ENCODE measurements at regions not wholly inside any gene's neighbourhood (a gene's known extent, or its start where the extent isn't known, plus 50 kb on each side); places are given as distances from the start of the nearest gene placed in this dataset.

DNA sequence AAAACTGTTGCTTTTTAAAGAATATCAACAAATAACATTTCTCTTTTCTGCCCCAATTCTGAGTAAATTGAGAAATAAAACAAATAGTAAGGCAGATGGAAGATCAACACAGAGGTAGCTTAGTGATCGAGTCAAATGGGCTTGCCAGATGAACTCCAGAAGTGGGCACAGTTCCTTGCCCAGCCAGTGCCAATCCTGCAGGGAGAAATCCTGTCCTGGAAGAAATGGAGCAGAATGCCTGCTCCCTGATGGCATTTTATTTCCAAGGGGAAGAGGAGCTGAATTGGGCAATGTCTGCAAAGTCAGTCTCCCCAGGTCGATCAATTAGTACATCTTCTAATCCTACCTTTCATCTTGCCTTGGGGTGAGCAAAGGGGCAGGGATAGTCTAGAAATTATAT lies 225.3 kb downstream of the NHLRC3 start:
- ATAC-seq: no peak
- H3K4me1 ChIP-seq (ENCODE audit: control insufficient read depth in 2 of 2, insufficient read depth in 2 of 2, low read length in 2 of 2): no peaks in the 10 kb centered on the region
- no peaks in the 10 kb centered on the region for H3K36me3 ChIP-seq (ENCODE audit: control insufficient read depth in 2 of 3, insufficient read depth in 3 of 3, low read length in 3 of 3)
- no peak overlapping the region for H3K4me3 Mint-ChIP-seq
- H3K4me3 ChIP-seq (ENCODE audit: low read length): no peak overlapping the region
- peaks cover 0 to 9% (median 0%) of the 10 kb centered on the region in 11 donors for H3K9me3 Mint-ChIP-seq
- no peak for DNase-seq
- H3K27me3 Mint-ChIP-seq: peaks cover 4 to 22% (median 4%) of the 10 kb centered on the region in 5 donors
- no peak overlapping the region for H3K27ac Mint-ChIP-seq
- H3K36me3 Mint-ChIP-seq: no peaks in the 10 kb centered on the region
- no peaks in the 10 kb centered on the region for H3K9me3 ChIP-seq (ENCODE audit: control insufficient read depth in 2 of 3, low read length in 3 of 3)
- POLR2A ChIA-PET: no interaction called here
- H3K27me3 ChIP-seq (ENCODE audit: control insufficient read depth in 2 of 2, insufficient read depth in 2 of 2, low read length in 2 of 2): no peaks in the 10 kb centered on the region
- intact Hi-C loops (cut with micrococcal nuclease): loop anchor here (1.0 to 10.0 kb wide), 4 partner anchors 118 to 411 kb away; no protein-coding TSS in a partner anchor
- no peak overlapping the region for H3K27ac ChIP-seq (ENCODE audit: low read depth, low read length)
- CTCF ChIA-PET: no interaction called here
- peaks cover 0 to 15% (median 0%) of the 10 kb centered on the region in 7 donors for H3K4me1 Mint-ChIP-seq

DNA sequence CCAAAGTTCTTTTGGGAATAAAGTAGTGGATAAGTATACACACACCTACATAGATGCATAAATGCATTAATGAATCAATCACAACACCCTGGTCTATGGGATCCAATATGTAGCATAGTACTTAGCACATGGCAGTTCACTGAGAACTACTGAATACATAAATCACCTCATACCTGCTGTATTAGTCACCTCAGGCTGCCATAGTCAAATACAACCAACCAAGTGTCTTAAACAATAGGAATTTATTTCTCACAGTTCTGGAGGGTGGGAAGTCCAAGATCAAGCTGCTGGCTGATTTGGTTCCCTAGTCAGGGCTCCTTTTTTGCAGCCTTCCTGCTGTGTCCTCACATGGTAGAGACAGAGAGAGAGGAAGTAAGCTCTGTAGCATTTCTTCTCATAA lies 228.2 kb downstream of the NHLRC3 start:
- H3K9me3 Mint-ChIP-seq: peaks cover 0 to 9% (median 0%) of the 10 kb centered on the region in 11 donors
- H3K4me1 Mint-ChIP-seq: no peaks in the 10 kb centered on the region
- no peaks in the 10 kb centered on the region for H3K36me3 Mint-ChIP-seq
- Histone ChIP-seq H3K4me1 (ENCODE audit: control insufficient read depth in 2 of 2, insufficient read depth in 2 of 2, low read length in 2 of 2) (no peaks in the 10 kb centered on the region), H3K9me3 (ENCODE audit: control insufficient read depth in 2 of 3, low read length in 3 of 3) (no peaks in the 10 kb centered on the region), H3K27ac (ENCODE audit: low read depth, low read length) (no peak overlapping the region), H3K36me3 (ENCODE audit: control insufficient read depth in 2 of 3, insufficient read depth in 3 of 3, low read length in 3 of 3) (no peaks in the 10 kb centered on the region), H3K27me3 (ENCODE audit: control insufficient read depth in 2 of 2, insufficient read depth in 2 of 2, low read length in 2 of 2) (no peaks in the 10 kb centered on the region), H3K4me3 (ENCODE audit: low read length) (no peak overlapping the region)
- H3K4me3 Mint-ChIP-seq: no peak overlapping the region
- intact Hi-C loops (cut with micrococcal nuclease): loop anchor here in 1 of 2 donors (10.0 kb wide), 1 partner anchor 408 kb away; no protein-coding TSS in a partner anchor
- POLR2A ChIA-PET: no interaction called here
- H3K27me3 Mint-ChIP-seq: peaks cover 5 to 35% (median 20%) of the 10 kb centered on the region in 5 donors
- H3K27ac Mint-ChIP-seq: no peak overlapping the region
- ATAC-seq (no peak), DNase-seq (no peak)
- CTCF ChIA-PET: no interaction called here

DNA sequence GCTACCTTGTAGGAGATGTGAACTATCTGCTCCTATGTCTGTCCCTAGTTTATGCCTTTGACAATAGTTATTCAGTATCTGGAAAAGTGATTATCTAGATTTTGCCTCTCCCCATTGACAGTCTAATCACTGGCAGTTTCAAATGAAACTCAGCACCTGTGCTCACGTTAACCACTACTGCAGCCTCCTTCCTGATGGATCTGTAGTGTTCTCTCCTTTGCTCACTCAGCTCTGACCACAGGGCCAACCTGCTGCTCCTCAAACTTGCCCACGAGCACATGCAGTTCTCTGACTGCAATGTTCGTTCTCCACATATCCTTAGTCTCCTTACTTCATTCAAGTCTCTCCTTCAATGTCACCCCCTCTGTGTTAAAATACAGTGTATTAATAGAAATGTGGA lies 230.1 kb downstream of the NHLRC3 start:
- no peak overlapping the region for H3K4me3 Mint-ChIP-seq

DNA sequence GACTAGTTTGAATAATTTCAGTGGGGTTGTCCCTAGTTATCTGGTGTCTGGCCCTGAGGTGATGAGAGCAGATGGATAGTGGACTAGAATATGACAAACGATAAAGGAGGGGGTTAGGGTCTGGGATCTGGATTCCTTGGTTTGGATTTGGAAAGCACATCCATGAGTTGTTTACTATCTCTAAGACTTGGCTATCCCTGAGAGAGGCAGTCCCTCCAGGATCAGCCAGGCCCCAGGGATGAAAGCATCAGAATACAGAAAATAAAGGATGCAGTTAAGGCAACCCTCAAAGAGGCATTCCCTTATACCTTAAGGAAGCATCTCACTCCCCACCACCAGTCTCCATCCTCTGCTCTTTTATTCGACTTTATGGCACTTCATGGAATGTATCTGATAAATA lies 230.7 kb downstream of the NHLRC3 start:
- no peak overlapping the region for H3K4me3 ChIP-seq (ENCODE audit: low read length)
- H3K9me3 Mint-ChIP-seq: peaks cover 0 to 9% (median 0%) of the 10 kb centered on the region in 11 donors
- H3K27me3 ChIP-seq (ENCODE audit: control insufficient read depth in 2 of 2, insufficient read depth in 2 of 2, low read length in 2 of 2): no peaks in the 10 kb centered on the region
- CTCF ChIA-PET: no interaction called here
- ATAC-seq (no peak), DNase-seq (no peak)
- POLR2A ChIA-PET: no interaction called here
- H3K4me1 Mint-ChIP-seq: peaks cover 0 to 3% (median 0%) of the 10 kb centered on the region in 7 donors
- no peak overlapping the region for H3K4me3 Mint-ChIP-seq
- no peaks in the 10 kb centered on the region for H3K4me1 ChIP-seq (ENCODE audit: control insufficient read depth in 2 of 2, insufficient read depth in 2 of 2, low read length in 2 of 2)
- no peaks in the 10 kb centered on the region for H3K9me3 ChIP-seq (ENCODE audit: control insufficient read depth in 2 of 3, low read length in 3 of 3)
- H3K36me3 ChIP-seq (ENCODE audit: control insufficient read depth in 2 of 3, insufficient read depth in 3 of 3, low read length in 3 of 3): no peaks in the 10 kb centered on the region
- intact Hi-C loops (cut with micrococcal nuclease): loop anchor here in 1 of 2 donors (10.0 kb wide), 1 partner anchor 406 kb away; no protein-coding TSS in a partner anchor
- peaks cover 12 to 32% (median 26%) of the 10 kb centered on the region in 5 donors for H3K27me3 Mint-ChIP-seq
- H3K27ac ChIP-seq (ENCODE audit: low read depth, low read length): no peak overlapping the region
- no peak overlapping the region for H3K27ac Mint-ChIP-seq
- no peaks in the 10 kb centered on the region for H3K36me3 Mint-ChIP-seq

More for the DNA sequence above, 230.1 kb downstream of the NHLRC3 start:
- H3K4me1 Mint-ChIP-seq: peaks cover 0 to 3% (median 0%) of the 10 kb centered on the region in 7 donors
- H3K27ac Mint-ChIP-seq: no peak overlapping the region
- H3K36me3 Mint-ChIP-seq: no peaks in the 10 kb centered on the region
- Histone ChIP-seq H3K27ac (ENCODE audit: low read depth, low read length) (no peak overlapping the region), H3K4me3 (ENCODE audit: low read length) (no peak overlapping the region), H3K36me3 (ENCODE audit: control insufficient read depth in 2 of 3, insufficient read depth in 3 of 3, low read length in 3 of 3) (no peaks in the 10 kb centered on the region), H3K4me1 (ENCODE audit: control insufficient read depth in 2 of 2, insufficient read depth in 2 of 2, low read length in 2 of 2) (no peaks in the 10 kb centered on the region), H3K9me3 (ENCODE audit: control insufficient read depth in 2 of 3, low read length in 3 of 3) (no peaks in the 10 kb centered on the region), H3K27me3 (ENCODE audit: control insufficient read depth in 2 of 2, insufficient read depth in 2 of 2, low read length in 2 of 2) (no peaks in the 10 kb centered on the region)
- intact Hi-C loops (cut with micrococcal nuclease): loop anchor here in 1 of 2 donors (10.0 kb wide), 1 partner anchor 406 kb away; no protein-coding TSS in a partner anchor
- H3K27me3 Mint-ChIP-seq: peaks cover 12 to 32% (median 21%) of the 10 kb centered on the region in 5 donors
- no peak for ATAC-seq
- no peak for DNase-seq
- peaks cover 0 to 9% (median 0%) of the 10 kb centered on the region in 11 donors for H3K9me3 Mint-ChIP-seq
- POLR2A ChIA-PET: no interaction called here
- CTCF ChIA-PET: no interaction called here

DNA sequence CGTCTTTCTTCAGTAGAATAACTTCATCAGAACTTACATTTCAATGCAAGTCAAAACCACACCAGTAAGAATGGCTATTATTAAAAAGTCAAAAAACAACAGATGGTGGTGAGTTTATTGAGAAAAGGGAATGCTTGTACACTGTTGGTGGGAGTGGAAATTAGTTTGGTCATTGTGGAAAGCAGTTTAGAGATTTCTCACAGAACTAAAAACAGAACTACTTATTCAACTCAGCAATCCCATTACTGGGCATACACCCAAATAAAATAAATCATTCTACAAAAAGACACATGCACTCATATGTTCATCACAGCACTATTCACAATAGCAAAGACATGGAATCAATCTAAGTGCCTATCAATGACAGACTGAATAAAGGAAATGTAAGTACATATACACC lies 231.2 kb downstream of the NHLRC3 start:
- intact Hi-C loops (cut with micrococcal nuclease): loop anchor here in 1 of 2 donors (10.0 kb wide), 1 partner anchor 405 kb away; no protein-coding TSS in a partner anchor
- no peak for ATAC-seq
- Histone ChIP-seq H3K27me3 (ENCODE audit: control insufficient read depth in 2 of 2, insufficient read depth in 2 of 2, low read length in 2 of 2) (no peaks in the 10 kb centered on the region), H3K36me3 (ENCODE audit: control insufficient read depth in 2 of 3, insufficient read depth in 3 of 3, low read length in 3 of 3) (no peaks in the 10 kb centered on the region), H3K27ac (ENCODE audit: low read depth, low read length) (no peak overlapping the region), H3K4me3 (ENCODE audit: low read length) (no peak overlapping the region), H3K4me1 (ENCODE audit: control insufficient read depth in 2 of 2, insufficient read depth in 2 of 2, low read length in 2 of 2) (no peaks in the 10 kb centered on the region), H3K9me3 (ENCODE audit: control insufficient read depth in 2 of 3, low read length in 3 of 3) (no peaks in the 10 kb centered on the region)
- Mint-ChIP-seq H3K36me3 (no peaks in the 10 kb centered on the region), H3K4me1 (peaks cover 0 to 3% (median 0%) of the 10 kb centered on the region in 7 donors), H3K27ac (no peak overlapping the region), H3K9me3 (peaks cover 0 to 9% (median 0%) of the 10 kb centered on the region in 11 donors), H3K27me3 (peaks cover 12 to 32% (median 28%) of the 10 kb centered on the region in 5 donors), H3K4me3 (no peak overlapping the region)
- no peak for DNase-seq
- ChIA-PET POLR2A (no interaction called here), CTCF (no interaction called here)

DNA sequence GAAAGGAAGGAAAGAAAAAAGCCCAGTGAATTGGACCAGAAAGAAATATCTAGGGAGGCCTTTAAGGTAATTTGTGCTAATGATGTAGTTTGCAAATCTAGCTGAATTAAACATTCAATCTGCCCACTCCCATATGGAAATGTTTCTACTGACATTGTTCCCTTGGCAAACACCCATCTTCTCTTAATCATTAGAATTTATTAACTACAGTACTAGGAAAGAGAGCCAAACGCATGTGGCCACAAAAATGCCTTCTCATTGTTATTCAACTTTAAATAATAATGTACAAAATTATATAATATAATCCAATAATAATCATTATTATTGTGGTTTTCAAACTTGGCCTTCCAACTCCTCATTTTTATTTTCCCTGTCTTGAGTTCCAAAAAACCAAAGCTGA lies 234.7 kb downstream of the NHLRC3 start:
- H3K27ac Mint-ChIP-seq: no peak overlapping the region
- peaks cover 16 to 32% (median 23%) of the 10 kb centered on the region in 5 donors for H3K27me3 Mint-ChIP-seq
- H3K4me3 Mint-ChIP-seq: no peak overlapping the region
- ChIA-PET CTCF (no interaction called here), POLR2A (no interaction called here)
- H3K36me3 Mint-ChIP-seq: no peaks in the 10 kb centered on the region
- no peak for ATAC-seq
- no peaks in the 10 kb centered on the region for H3K27me3 ChIP-seq (ENCODE audit: control insufficient read depth in 2 of 2, insufficient read depth in 2 of 2, low read length in 2 of 2)
- no peaks in the 10 kb centered on the region for H3K4me1 ChIP-seq (ENCODE audit: control insufficient read depth in 2 of 2, insufficient read depth in 2 of 2, low read length in 2 of 2)
- intact Hi-C loops (cut with micrococcal nuclease): loop anchor here in 1 of 2 donors (5.0 kb wide), 1 partner anchor 339 kb away; no protein-coding TSS in a partner anchor
- no peak overlapping the region for H3K27ac ChIP-seq (ENCODE audit: low read depth, low read length)
- no peak overlapping the region for H3K4me3 ChIP-seq (ENCODE audit: low read length)
- peaks cover 0 to 3% (median 0%) of the 10 kb centered on the region in 7 donors for H3K4me1 Mint-ChIP-seq
- no peaks in the 10 kb centered on the region for H3K9me3 Mint-ChIP-seq
- DNase-seq: no peak
- no peaks in the 10 kb centered on the region for H3K36me3 ChIP-seq (ENCODE audit: control insufficient read depth in 2 of 3, insufficient read depth in 3 of 3, low read length in 3 of 3)
- H3K9me3 ChIP-seq (ENCODE audit: control insufficient read depth in 2 of 3, low read length in 3 of 3): no peaks in the 10 kb centered on the region
